B cell (primary cell): ENCODE measurements at regions not wholly inside any gene's neighbourhood (a gene's known extent, or its start where the extent isn't known, plus 50 kb on each side); places are given as distances from the start of the nearest gene placed in this dataset.

Experiments used
- ATAC-seq: fragments of 200-7000 bp; cut with Tn5 transposase; one replicate; pipeline ENCODE4 v1.10.0; 2021; ENCODE audit warnings: low read depth, mild to moderate bottlenecking, moderate number of reproducible peaks, moderate library complexity
- CTCF ChIA-PET: fragments of 350-600 bp; sonication (Branson Sonifier 250); formaldehyde crosslinking; loops from one replicate; lab custom pipeline; 2021; ENCODE audit warnings: antibody characterized with exemption, inconsistent platforms; lab: Charles Lee
- POLR2A ChIA-PET: fragments of 350-600 bp; sonication (Branson Sonifier 250); formaldehyde crosslinking; loops from one replicate; lab custom pipeline; 2021; ENCODE audit warnings: antibody characterized with exemption; lab: Charles Lee
- DNase-seq: peaks from one replicate; pipeline ENCODE4 v3.0.0; 2013
- H2AFZ ChIP-seq: 2 replicates; pipeline ENCODE4 v1.6.1; 2012; ENCODE audit warnings: mild to moderate bottlenecking, low read depth, low read length; ENCODE audit not compliant: insufficient read depth, poor library complexity, severe bottlenecking
- H3K27ac ChIP-seq, 2 donors: 1 replicate in 1 of 2; 2 replicates in 1 of 2; pipeline ENCODE4 v1.5.1; 2012 to 2013; ENCODE audit warnings: low read length in 2 of 2, mild to moderate bottlenecking in 2 of 2, moderate library complexity in 1 of 2
- H3K27me3 ChIP-seq, 4 experiments: fragments of 200-600 bp in 1 of 4; sonication (generic) in 1 of 4; replicated peaks in 1 of 4; 1 replicate in 2 of 4; 2 replicates in 2 of 4; pipeline versions ENCODE4 v1.6.1 to v1.7.0; 2013 to 2016; ENCODE audit warnings: low read length in 3 of 4, mild to moderate bottlenecking in 2 of 4, mixed read lengths in 1 of 4, moderate library complexity in 1 of 4; ENCODE audit not compliant: insufficient read depth in 4 of 4, control insufficient read depth in 3 of 4; ENCODE audit errors: control extremely low read depth in 1 of 4
- H3K36me3 ChIP-seq, 2 experiments: replicated peaks in 1 of 2; 1 replicate in 1 of 2; 2 replicates in 1 of 2; pipeline versions ENCODE4 v1.6.1 to v1.7.1; 2013; ENCODE audit warnings: low read length in 1 of 2; ENCODE audit not compliant: insufficient read depth in 2 of 2, control insufficient read depth in 1 of 2; ENCODE audit errors: control extremely low read depth in 1 of 2, extremely low read depth in 1 of 2
- H3K4me1 ChIP-seq, 2 donors: fragments of 200-600 bp in 1 of 2; sonication (generic) in 1 of 2; 1 replicate in 1 of 2; 2 replicates in 1 of 2; pipeline versions ENCODE4 v1.5.1 to v1.6.1; 2013 to 2017; ENCODE audit warnings: low read length in 2 of 2; ENCODE audit not compliant: control insufficient read depth in 2 of 2, insufficient read depth in 2 of 2
- H3K4me2 ChIP-seq: replicated peaks from 2 replicates; pipeline ENCODE3; 2012; ENCODE audit warnings: mild to moderate bottlenecking, low read depth, low read length; ENCODE audit not compliant: poor library complexity, severe bottlenecking
- H3K4me3 ChIP-seq, 5 experiments: fragments of 200-600 bp in 1 of 5; sonication (generic) in 1 of 5; 1 replicate in 3 of 5; 2 replicates in 2 of 5; pipeline versions ENCODE4 v1.5.1 to v1.7.0; 2011 to 2016; ENCODE audit warnings: low read length in 4 of 5, mild to moderate bottlenecking in 4 of 5, low read depth in 2 of 5, control low read depth in 1 of 5, moderate library complexity in 1 of 5; ENCODE audit not compliant: insufficient read depth in 1 of 5; ENCODE audit errors: control extremely low read depth in 1 of 5, extremely low read depth in 1 of 5
- H3K79me2 ChIP-seq: fragments of 200-600 bp; sonication (generic); one replicate; pipeline ENCODE4 v1.6.0; 2016; ENCODE audit warnings: low read length; ENCODE audit not compliant: control insufficient read depth, insufficient read depth
- H3K9ac ChIP-seq: fragments of 200-600 bp; sonication (generic); 2 replicates; pipeline ENCODE4 v1.6.1; 2017; ENCODE audit warnings: mild to moderate bottlenecking, low read length, moderate library complexity
- H3K9me3 ChIP-seq, 3 donors: one replicate each; pipeline versions ENCODE4 v1.6.1 to v1.7.1; 2013; ENCODE audit warnings: low read length in 2 of 3; ENCODE audit not compliant: control insufficient read depth in 2 of 3, insufficient read depth in 1 of 3; ENCODE audit errors: control extremely low read depth in 1 of 3
- H4K20me1 ChIP-seq: 2 replicates; pipeline ENCODE4 v1.6.0; 2012; ENCODE audit warnings: mild to moderate bottlenecking, low read length; ENCODE audit not compliant: insufficient read depth, control insufficient read depth, poor library complexity, severe bottlenecking
- H3K27ac Mint-ChIP-seq: one replicate; pipeline ENCODE4 v1.8.0; 2021; ENCODE audit warnings: mixed read lengths
- H3K27me3 Mint-ChIP-seq: one replicate; pipeline ENCODE4 v1.8.0; 2021; ENCODE audit warnings: mixed read lengths
- H3K4me1 Mint-ChIP-seq: one replicate; pipeline ENCODE4 v1.8.0; 2021; ENCODE audit warnings: mixed read lengths
- H3K4me3 Mint-ChIP-seq: one replicate; pipeline ENCODE4 v1.8.0; 2021; ENCODE audit warnings: mixed read lengths
- H3K9me3 Mint-ChIP-seq: one replicate; pipeline ENCODE4 v1.8.0; 2022; ENCODE audit warnings: mixed read lengths; ENCODE audit not compliant: insufficient read depth
- EZH2 ChIP-seq: IDR thresholded peaks from 2 replicates; pipeline ENCODE4 v1.6.1; 2012; ENCODE audit warnings: borderline replicate concordance, low read depth, mild to moderate bottlenecking, moderate library complexity, low read length; ENCODE audit not compliant: insufficient read depth, poor library complexity, severe bottlenecking
- WGBS: methylation state at CpG from one replicate; pipeline ENCODE4 v1.1.5; 2013; ENCODE audit warnings: missing lambda C conversion rate; ENCODE audit not compliant: insufficient coverage; 5-methylcytosine and 5-hydroxymethylcytosine counted together
- intact Hi-C: fragments of 100-400 bp; cut with micrococcal nuclease; formaldehyde crosslinking; loops from one replicate; pipeline ENCODE4 v1.10.0; 2022
- TF ChIP-seq, protein P1 (sequence below): fragments of 200-600 bp; IDR thresholded peaks from one replicate; pipeline ENCODE4 v1.8.0; 2022; ENCODE audit warnings: antibody characterized with exemption, mild to moderate bottlenecking

GRCh38 chr7:53656881-53657280 lies 621.4 kb downstream of the POM121L12 start:
- Histone ChIP-seq H3K36me3 (no peaks in the 10 kb centered on the region), H3K4me3 (no peak overlapping the region), H3K27me3 (no peaks in the 10 kb centered on the region), H3K4me2 (no peak overlapping the region), H3K9ac (no peak overlapping the region), H3K4me1 (no peaks in the 10 kb centered on the region), H3K27ac (no peak overlapping the region), H4K20me1 (no peaks in the 10 kb centered on the region), H2AFZ (no peak overlapping the region), H3K9me3 (no peaks in the 10 kb centered on the region), H3K79me2 (no peaks in the 10 kb centered on the region)
- DNase-seq (no peak), ATAC-seq (no peak)
- TF ChIP-seq EZH2: no peak
- TF ChIP-seq, protein P1, sequence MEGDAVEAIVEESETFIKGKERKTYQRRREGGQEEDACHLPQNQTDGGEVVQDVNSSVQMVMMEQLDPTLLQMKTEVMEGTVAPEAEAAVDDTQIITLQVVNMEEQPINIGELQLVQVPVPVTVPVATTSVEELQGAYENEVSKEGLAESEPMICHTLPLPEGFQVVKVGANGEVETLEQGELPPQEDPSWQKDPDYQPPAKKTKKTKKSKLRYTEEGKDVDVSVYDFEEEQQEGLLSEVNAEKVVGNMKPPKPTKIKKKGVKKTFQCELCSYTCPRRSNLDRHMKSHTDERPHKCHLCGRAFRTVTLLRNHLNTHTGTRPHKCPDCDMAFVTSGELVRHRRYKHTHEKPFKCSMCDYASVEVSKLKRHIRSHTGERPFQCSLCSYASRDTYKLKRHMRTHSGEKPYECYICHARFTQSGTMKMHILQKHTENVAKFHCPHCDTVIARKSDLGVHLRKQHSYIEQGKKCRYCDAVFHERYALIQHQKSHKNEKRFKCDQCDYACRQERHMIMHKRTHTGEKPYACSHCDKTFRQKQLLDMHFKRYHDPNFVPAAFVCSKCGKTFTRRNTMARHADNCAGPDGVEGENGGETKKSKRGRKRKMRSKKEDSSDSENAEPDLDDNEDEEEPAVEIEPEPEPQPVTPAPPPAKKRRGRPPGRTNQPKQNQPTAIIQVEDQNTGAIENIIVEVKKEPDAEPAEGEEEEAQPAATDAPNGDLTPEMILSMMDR: no peak
- no CpG with 5 or more reads among the region's 1 CpG for WGBS
- Mint-ChIP-seq H3K4me1 (no peaks in the 10 kb centered on the region), H3K4me3 (no peak overlapping the region), H3K27me3 (no peaks in the 10 kb centered on the region), H3K9me3 (peaks cover 6% of the 10 kb centered on the region), H3K27ac (no peak overlapping the region)
- intact Hi-C loops: no loop called here
- CTCF ChIA-PET: no interaction called here
- POLR2A ChIA-PET: no interaction called here

DNA sequence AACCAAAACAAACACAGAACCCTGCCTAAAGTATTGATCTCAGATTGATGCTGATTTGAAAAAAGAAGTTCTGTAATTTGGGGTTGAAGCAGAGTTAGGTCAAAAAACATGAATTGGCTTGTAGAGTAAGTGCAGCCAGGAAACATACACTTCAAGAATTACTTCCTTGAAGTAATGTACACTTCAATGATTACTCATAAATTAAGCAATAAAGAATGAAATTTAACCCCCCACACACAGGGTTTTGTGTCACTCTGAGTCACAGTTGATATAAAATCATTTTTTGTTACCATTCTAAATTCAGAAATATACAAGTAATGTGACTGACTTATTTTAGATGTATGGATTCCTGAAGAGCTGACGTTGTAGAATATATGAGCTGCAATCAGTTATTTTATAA lies 622.2 kb downstream of the POM121L12 start:
- intact Hi-C loops: no loop called here
- Histone ChIP-seq H3K36me3 (no peaks in the 10 kb centered on the region), H3K9ac (no peak overlapping the region), H3K27ac (no peak overlapping the region), H4K20me1 (no peaks in the 10 kb centered on the region), H3K4me3 (no peak overlapping the region), H2AFZ (no peak overlapping the region), H3K4me1 (no peaks in the 10 kb centered on the region), H3K9me3 (no peaks in the 10 kb centered on the region), H3K4me2 (no peak overlapping the region), H3K79me2 (no peaks in the 10 kb centered on the region), H3K27me3 (no peaks in the 10 kb centered on the region)
- WGBS: no CpG with 5 or more reads among the region's 1 CpG
- TF ChIP-seq, protein P1: no peak
- no peak for TF ChIP-seq EZH2
- DNase-seq: no peak
- no peak for ATAC-seq
- Mint-ChIP-seq H3K9me3 (peaks cover 3% of the 10 kb centered on the region), H3K27me3 (no peaks in the 10 kb centered on the region), H3K4me1 (no peaks in the 10 kb centered on the region), H3K27ac (no peak overlapping the region), H3K4me3 (no peak overlapping the region)
- CTCF ChIA-PET: no interaction called here
- POLR2A ChIA-PET: no interaction called here
